H1 (cell line): ENCODE measurements at regions not wholly inside any gene's neighbourhood (a gene's known extent, or its start where the extent isn't known, plus 50 kb on each side); places are given as distances from the start of the nearest gene placed in this dataset.

Experiments used
- CTCF ChIA-PET: fragments of 300-600 bp; sonication (Branson Sonifier 250); formaldehyde crosslinking; loops from one replicate; lab custom pipeline; 2021; ENCODE audit not compliant: partially characterized antibody; lab: Charles Lee
- POLR2A ChIA-PET: fragments of 300-600 bp; sonication (Branson Sonifier 250); formaldehyde crosslinking; loops from one replicate; lab custom pipeline; 2021; ENCODE audit warnings: inconsistent platforms; ENCODE audit not compliant: partially characterized antibody; lab: Charles Lee
- DNase-seq, 2 experiments: peaks; one replicate each; pipeline versions ENCODE4 v3.0.0 to v3.0.0-alpha.2; 2010 to 2022; ENCODE audit warnings: low spot score in 2 of 2, low read depth in 1 of 2, mixed read lengths in 1 of 2
- FAIRE-seq: peaks from 2 replicates; lab custom pipeline; 2011; peaks lifted over from hg19 to GRCh38; lab: Jason Lieb, UNC
- H2AFZ ChIP-seq: 2 replicates; pipeline ENCODE4 v1.8.1; 2012; ENCODE audit warnings: low read length, inconsistent platforms
- H2AK5ac ChIP-seq: 2 replicates; pipeline ENCODE4 v1.6.1; 2013; ENCODE audit warnings: low read depth, low read length
- H2BK120ac ChIP-seq: replicated peaks from 2 replicates; pipeline ENCODE3; 2013; ENCODE audit warnings: low read depth, low read length, inconsistent platforms
- H2BK12ac ChIP-seq: 2 replicates; pipeline ENCODE4 v1.6.1; 2013; ENCODE audit warnings: low read depth, low read length
- H2BK15ac ChIP-seq: 2 replicates; pipeline ENCODE4 v1.6.1; 2013; ENCODE audit warnings: low read length
- H2BK20ac ChIP-seq: 2 replicates; pipeline ENCODE4 v1.6.1; 2013; ENCODE audit warnings: low read length
- H2BK5ac ChIP-seq: 2 replicates; pipeline ENCODE4 v1.6.1; 2013; ENCODE audit warnings: low read depth, low read length
- H3K14ac ChIP-seq: 2 replicates; pipeline ENCODE4 v1.6.1; 2013; ENCODE audit warnings: inconsistent platforms; ENCODE audit not compliant: insufficient read length
- H3K18ac ChIP-seq: 2 replicates; pipeline ENCODE4 v1.6.1; 2013; ENCODE audit warnings: low read length; ENCODE audit errors: extremely low read depth
- H3K23ac ChIP-seq: 2 replicates; pipeline ENCODE4 v1.6.1; 2013; ENCODE audit warnings: inconsistent platforms; ENCODE audit not compliant: insufficient read length
- H3K23me2 ChIP-seq: 2 replicates; pipeline ENCODE4 v1.6.1; 2013; ENCODE audit warnings: low read depth, low read length
- H3K27ac ChIP-seq: 2 replicates; pipeline ENCODE4 v1.6.1; 2011; ENCODE audit warnings: low read depth, low read length, inconsistent platforms
- H3K27me3 ChIP-seq, 4 experiments: replicated peaks in 1 of 4; 1 replicate in 1 of 4; 2 replicates in 3 of 4; pipeline versions ENCODE4 v1.6.1 to v1.8.1; 2011 to 2013; ENCODE audit warnings: low read length in 3 of 4, mild to moderate bottlenecking in 3 of 4, inconsistent platforms in 2 of 4, mixed read lengths in 2 of 4, moderate library complexity in 1 of 4; ENCODE audit not compliant: control insufficient read depth in 3 of 4, insufficient read depth in 3 of 4; ENCODE audit errors: extremely low read depth in 1 of 4
- H3K36me3 ChIP-seq, 4 experiments: 2 replicates each; pipeline versions ENCODE4 v1.6.1 to v1.8.1; 2011 to 2013; ENCODE audit warnings: mild to moderate bottlenecking in 4 of 4, low read length in 3 of 4, moderate library complexity in 2 of 4, control low read depth in 1 of 4, inconsistent platforms in 1 of 4; ENCODE audit not compliant: insufficient read depth in 4 of 4, control insufficient read depth in 2 of 4
- H3K4ac ChIP-seq: replicated peaks from 2 replicates; pipeline ENCODE3; 2013; ENCODE audit warnings: low read length, low read depth, mixed read lengths, inconsistent platforms; ENCODE audit not compliant: insufficient read length
- H3K4me1 ChIP-seq, 4 experiments: replicated peaks in 1 of 4; 1 replicate in 1 of 4; 2 replicates in 3 of 4; pipeline versions ENCODE4 v1.6.1 to v1.8.1; 2011 to 2013; ENCODE audit warnings: low read length in 3 of 4, inconsistent platforms in 2 of 4, mixed read lengths in 1 of 4; ENCODE audit not compliant: insufficient read depth in 4 of 4, control insufficient read depth in 3 of 4
- H3K4me2 ChIP-seq, 2 experiments: 2 replicates each; pipeline versions ENCODE4 v1.6.1 to v1.8.1; 2011 to 2013; ENCODE audit warnings: low read depth in 2 of 2, low read length in 2 of 2, control low read depth in 1 of 2, inconsistent platforms in 1 of 2, mild to moderate bottlenecking in 1 of 2; ENCODE audit not compliant: insufficient read depth in 1 of 2
- H3K4me3 ChIP-seq, 4 experiments: fragments of 200-600, 300-600 bp in 1 of 4; sonication (generic), shearing (Covaris generic), sonication (Bioruptor Twin) in 1 of 4; 2 replicates each; pipeline versions ENCODE4 v1.5.1 to v1.8.1; 2011 to 2016; ENCODE audit warnings: low read length in 4 of 4, low read depth in 3 of 4, control low read depth in 2 of 4, inconsistent platforms in 2 of 4, mild to moderate bottlenecking in 2 of 4, mixed read lengths in 1 of 4, moderate library complexity in 1 of 4; ENCODE audit not compliant: insufficient read depth in 2 of 4; ENCODE audit errors: extremely low read depth in 1 of 4
- H3K56ac ChIP-seq: replicated peaks from 2 replicates; pipeline ENCODE3; 2013; ENCODE audit warnings: low read depth, mild to moderate bottlenecking, mixed read lengths, low read length, inconsistent platforms; ENCODE audit not compliant: insufficient read length
- H3K79me1 ChIP-seq: 2 replicates; pipeline ENCODE4 v1.6.1; 2013; ENCODE audit warnings: low read depth, low read length, control low read depth
- H3K79me2 ChIP-seq, 2 experiments: 2 replicates each; pipeline versions ENCODE4 v1.6.1 to v1.8.1; 2012 to 2013; ENCODE audit warnings: low read length in 2 of 2, mild to moderate bottlenecking in 2 of 2, inconsistent platforms in 1 of 2; ENCODE audit not compliant: insufficient read depth in 2 of 2, control insufficient read depth in 1 of 2
- H3K9ac ChIP-seq, 4 experiments: replicated peaks in 1 of 4; 1 replicate in 1 of 4; 2 replicates in 3 of 4; pipeline versions ENCODE4 v1.6.1 to v1.8.1; 2011 to 2013; ENCODE audit warnings: low read depth in 3 of 4, low read length in 3 of 4, control low read depth in 2 of 4, mild to moderate bottlenecking in 2 of 4, moderate library complexity in 2 of 4, inconsistent platforms in 1 of 4; ENCODE audit errors: extremely low read depth in 1 of 4
- H3K9me3 ChIP-seq, 2 experiments: 2 replicates each; pipeline versions ENCODE4 v1.6.1 to v1.8.1; 2012 to 2013; ENCODE audit warnings: mild to moderate bottlenecking in 2 of 2, moderate library complexity in 2 of 2, control low read depth in 1 of 2, inconsistent platforms in 1 of 2, low read depth in 1 of 2, low read length in 1 of 2, mixed read lengths in 1 of 2; ENCODE audit not compliant: insufficient read depth in 2 of 2
- H4K20me1 ChIP-seq, 2 experiments: replicated peaks in 1 of 2; 2 replicates each; pipeline versions ENCODE3 to v1.8.1; 2011 to 2013; ENCODE audit warnings: inconsistent platforms in 2 of 2, low read length in 2 of 2, mild to moderate bottlenecking in 1 of 2; ENCODE audit not compliant: insufficient read depth in 2 of 2, control insufficient read depth in 1 of 2
- H4K5ac ChIP-seq: 2 replicates; pipeline ENCODE4 v1.6.1; 2013; ENCODE audit warnings: low read length, low read depth, mixed read lengths, inconsistent platforms; ENCODE audit not compliant: insufficient read length
- H4K8ac ChIP-seq: 2 replicates; pipeline ENCODE4 v1.8.0; 2013; ENCODE audit warnings: mild to moderate bottlenecking, moderate library complexity, low read length, inconsistent platforms; ENCODE audit not compliant: insufficient read depth; ENCODE audit errors: extremely low read depth
- H4K91ac ChIP-seq: replicated peaks from 2 replicates; pipeline ENCODE3; 2013; ENCODE audit warnings: low read length, mixed read lengths, inconsistent platforms; ENCODE audit not compliant: insufficient read length
- CHD2 ChIP-seq: IDR thresholded peaks from 2 replicates; pipeline ENCODE4 v1.6.1; 2012; ENCODE audit warnings: low read length, improper control_type of control experiment
- HDAC6 ChIP-seq: IDR thresholded peaks from one replicate; pipeline ENCODE4 v1.7.1; 2012; ENCODE audit warnings: low read depth, mild to moderate bottlenecking, inconsistent platforms, low read length, moderate library complexity
- KDM4A ChIP-seq: IDR thresholded peaks from one replicate; pipeline ENCODE4 v1.7.1; 2012; ENCODE audit warnings: low read depth, mild to moderate bottlenecking, moderate library complexity, low read length, inconsistent platforms; ENCODE audit not compliant: severe bottlenecking
- RAD21 ChIP-seq, 2 experiments: IDR thresholded peaks in 1 of 2; conservative IDR thresholded peaks in 1 of 2; 2 replicates each; pipeline ENCODE4 v1.6.1; 2011; ENCODE audit warnings: low read depth in 2 of 2, low read length in 2 of 2, improper control_type of control experiment in 1 of 2, inconsistent platforms in 1 of 2, mild to moderate bottlenecking in 1 of 2, moderate library complexity in 1 of 2
- RBBP5 ChIP-seq: IDR thresholded peaks from 2 replicates; pipeline ENCODE4 v1.7.1; 2012; ENCODE audit warnings: low read depth, mild to moderate bottlenecking, inconsistent platforms, low read length, moderate library complexity, borderline replicate concordance
- RNF2 ChIP-seq: fragments of 200-900, 300-1000 bp; sonication (generic); IDR thresholded peaks from 2 replicates; pipeline ENCODE4 v1.7.1; 2016; ENCODE audit warnings: borderline replicate concordance, low read depth, mild to moderate bottlenecking, antibody characterized with exemption, low read length; ENCODE audit not compliant: poor library complexity, severe bottlenecking; ENCODE audit errors: missing control alignments
- SIN3A ChIP-seq, 2 experiments: IDR thresholded peaks in 1 of 2; conservative IDR thresholded peaks in 1 of 2; 2 replicates each; pipeline ENCODE4 v1.6.1; 2011 to 2012; ENCODE audit warnings: low read length in 2 of 2, improper control_type of control experiment in 1 of 2, low read depth in 1 of 2, mild to moderate bottlenecking in 1 of 2
- SUZ12 ChIP-seq: fragments of 200-600 bp; sonication (generic); IDR thresholded peaks from 2 replicates; pipeline ENCODE4 v1.6.1; 2012; ENCODE audit warnings: mild to moderate bottlenecking, inconsistent platforms, low read length, moderate library complexity, mixed read lengths
- TAF7 ChIP-seq: optimal IDR thresholded peaks from 2 replicates; pipeline ENCODE3; 2011; ENCODE audit warnings: low read depth, mild to moderate bottlenecking, inconsistent platforms, low read length, moderate library complexity, borderline replicate concordance

- Histone ChIP-seq H3K27me3 (no peaks in the 10 kb centered on the region), H3K4me1 (no peaks in the 10 kb centered on the region), H2BK20ac (no peak overlapping the region), H3K79me1 (no peaks in the 10 kb centered on the region), H3K56ac (no peak overlapping the region), H2AK5ac (no peak overlapping the region), H4K20me1 (no peaks in the 10 kb centered on the region), H4K91ac (no peak overlapping the region), H2BK120ac (no peak overlapping the region), H3K4me3 (no peak overlapping the region), H3K4ac (no peak overlapping the region), H2BK15ac (no peak overlapping the region), H3K36me3 (no peaks in the 10 kb centered on the region), H3K4me2 (no peak overlapping the region), H3K9ac (no peak overlapping the region), H4K5ac (no peak overlapping the region), H4K8ac (no peak overlapping the region), H2AFZ (no peak overlapping the region), H3K9me3 (0 out of 4 replicates have a peak, but pooled peaks cover 5 to 6% of the 10 kb centered on the region in 2 experiments), H2BK5ac (no peak overlapping the region), H3K14ac (no peak overlapping the region), H3K18ac (no peak overlapping the region), H2BK12ac (no peak overlapping the region), H3K27ac (no peak overlapping the region), H3K79me2 (no peaks in the 10 kb centered on the region), H3K23ac (no peak overlapping the region), H3K23me2 (no peaks in the 10 kb centered on the region; the same call in 1 of the 2 replicates)
- ChIA-PET CTCF (no interaction called here), POLR2A (no interaction called here)
- no peak for FAIRE-seq
- DNase-seq = no peak
- TF ChIP-seq SIN3A (conservative IDR thresholded peaks at IDR 0.05 in 1 of 2, IDR thresholded peaks at IDR 0.05 in 1 of 2; ENCODE audit: low read depth in 1 of 2, low read length in 2 of 2) (no peak), KDM4A (no peak), TAF7 (no peak), RAD21 (IDR thresholded peaks at IDR 0.05 in 1 of 2, conservative IDR thresholded peaks at IDR 0.05 in 1 of 2; ENCODE audit: low read depth in 2 of 2, low read length in 2 of 2) (no peak), HDAC6 (no peak), RNF2 (no peak), RBBP5 (no peak), CHD2 (no peak), SUZ12 (no peak)
These were observed 79.8 kb downstream of the C1D start for GRCh38 chr2:67982956-67983355.
